Activated CD8-positive, alpha-beta T cell treated with anti-CD3 and anti-CD28 coated beads for 36 hours (primary cell): ENCODE measurements at regions not wholly inside any gene's neighbourhood (a gene's known extent, or its start where the extent isn't known, plus 50 kb on each side); places are given as distances from the start of the nearest gene placed in this dataset.

ENCODE experiments used
- ATAC-seq: fragments of 200-7000 bp; cut with Tn5 transposase; one replicate; pipeline ENCODE4 v1.10.0; 2021; ENCODE audit warnings: mild to moderate bottlenecking, moderate library complexity
- CTCF ChIA-PET: fragments of 350-600 bp; sonication (Branson Sonifier 250); formaldehyde crosslinking; loops from one replicate; lab custom pipeline; 2021; ENCODE audit warnings: antibody characterized with exemption; lab: Charles Lee
- POLR2A ChIA-PET: fragments of 350-600 bp; sonication (Branson Sonifier 250); formaldehyde crosslinking; loops from one replicate; lab custom pipeline; 2021; ENCODE audit warnings: antibody characterized with exemption; lab: Charles Lee
- DNase-seq: peaks from one replicate; pipeline ENCODE4 v3.0.0-alpha.2; 2020
- H3K27ac Mint-ChIP-seq: one replicate; pipeline ENCODE4 v1.8.0; 2021; ENCODE audit warnings: mild to moderate bottlenecking, mixed read lengths
- H3K27me3 Mint-ChIP-seq: one replicate; pipeline ENCODE4 v1.8.0; 2021; ENCODE audit warnings: mixed read lengths
- H3K36me3 Mint-ChIP-seq: one replicate; pipeline ENCODE4 v1.8.0; 2021; ENCODE audit warnings: low read depth, mixed read lengths
- H3K4me1 Mint-ChIP-seq: one replicate; pipeline ENCODE4 v1.8.0; 2021; ENCODE audit warnings: low read depth, mixed read lengths
- H3K4me3 Mint-ChIP-seq: one replicate; pipeline ENCODE4 v1.8.0; 2021; ENCODE audit warnings: mild to moderate bottlenecking, moderate library complexity, mixed read lengths
- H3K9me3 Mint-ChIP-seq: one replicate; pipeline ENCODE4 v1.8.0; 2021; ENCODE audit warnings: mixed read lengths
- CTCF ChIP-seq: fragments of 200-600 bp; IDR thresholded peaks from one replicate; pipeline ENCODE4 v1.8.0; 2022; ENCODE audit warnings: antibody characterized with exemption, mild to moderate bottlenecking
- intact Hi-C: fragments of 100-400 bp; cut with micrococcal nuclease; formaldehyde crosslinking; loops from one replicate; pipeline ENCODE4 v1.10.0; 2022

- Mint-ChIP-seq H3K27me3 (no peaks in the 10 kb centered on the region), H3K36me3 (no peaks in the 10 kb centered on the region), H3K4me3 (no peak overlapping the region), H3K9me3 (peaks cover 6% of the 10 kb centered on the region), H3K4me1 (no peaks in the 10 kb centered on the region), H3K27ac (no peak overlapping the region)
- intact Hi-C loops, result no loop called here
- no peak for TF ChIP-seq CTCF
- DNase-seq (no peak), ATAC-seq (no peak)
- CTCF ChIA-PET, result no interaction called here
- POLR2A ChIA-PET, result no interaction called here
These were observed 158.8 kb upstream of the DACH1 start for GRCh38 chr13:72025836-72026235.

GRCh38 chr13:72023895-72024294 lies 156.9 kb upstream of the DACH1 start:
- Mint-ChIP-seq H3K4me1 (no peaks in the 10 kb centered on the region), H3K27ac (no peak overlapping the region), H3K36me3 (no peaks in the 10 kb centered on the region), H3K4me3 (no peak overlapping the region), H3K27me3 (no peaks in the 10 kb centered on the region), H3K9me3 (peaks cover 1% of the 10 kb centered on the region)
- intact Hi-C loops, result no loop called here
- no peak for ATAC-seq
- POLR2A ChIA-PET, result no interaction called here
- CTCF ChIA-PET, result no interaction called here
- no peak for DNase-seq
- no peak for TF ChIP-seq CTCF

- no peak overlapping the region for H3K4me3 Mint-ChIP-seq
- no peaks in the 10 kb centered on the region for H3K36me3 Mint-ChIP-seq
- ATAC-seq, result no peak
- no peaks in the 10 kb centered on the region for H3K27me3 Mint-ChIP-seq
- POLR2A ChIA-PET, result no interaction called here
- no peak for TF ChIP-seq CTCF
- H3K4me1 Mint-ChIP-seq, result no peaks in the 10 kb centered on the region
- CTCF ChIA-PET, result no interaction called here
- H3K27ac Mint-ChIP-seq, result no peak overlapping the region
- DNase-seq, result no peak
- intact Hi-C loops, result no loop called here
- peaks cover 3% of the 10 kb centered on the region for H3K9me3 Mint-ChIP-seq
These were observed 138.5 kb upstream of the DACH1 start for GRCh38 chr13:72005455-72005854.

GRCh38 chr13:72004784-72005374 lies 137.9 kb upstream of the DACH1 start:
- DNase-seq, result no peak
- no peak overlapping the region for H3K4me3 Mint-ChIP-seq
- H3K27ac Mint-ChIP-seq, result no peak overlapping the region
- H3K9me3 Mint-ChIP-seq, result peaks cover 3% of the 10 kb centered on the region
- no peak for ATAC-seq
- intact Hi-C loops, result no loop called here
- H3K4me1 Mint-ChIP-seq, result no peaks in the 10 kb centered on the region
- ChIA-PET POLR2A (no interaction called here), CTCF (no interaction called here)
- H3K27me3 Mint-ChIP-seq, result no peaks in the 10 kb centered on the region
- no peak for TF ChIP-seq CTCF
- no peaks in the 10 kb centered on the region for H3K36me3 Mint-ChIP-seq

GRCh38 chr13:72004246-72004645 lies 137.2 kb upstream of the DACH1 start:
- ATAC-seq (no peak), DNase-seq (no peak)
- no peak for TF ChIP-seq CTCF
- Mint-ChIP-seq H3K36me3 (no peaks in the 10 kb centered on the region), H3K4me3 (no peak overlapping the region), H3K27ac (no peak overlapping the region), H3K27me3 (no peaks in the 10 kb centered on the region), H3K9me3 (peaks cover 4% of the 10 kb centered on the region), H3K4me1 (no peaks in the 10 kb centered on the region)
- intact Hi-C loops, result no loop called here
- CTCF ChIA-PET, result no interaction called here
- POLR2A ChIA-PET, result no interaction called here
